ENCODE measurements at regions not wholly inside any gene's neighbourhood (a gene's known extent, or its start where the extent isn't known, plus 50 kb on each side); places are given as distances from the start of the nearest gene placed in this dataset.
"Not testable (repeated sequence)": the region's sequence is repeated elsewhere in the genome, so short reads cannot be mapped to it uniquely, and the experiment has no call there.

DNA sequence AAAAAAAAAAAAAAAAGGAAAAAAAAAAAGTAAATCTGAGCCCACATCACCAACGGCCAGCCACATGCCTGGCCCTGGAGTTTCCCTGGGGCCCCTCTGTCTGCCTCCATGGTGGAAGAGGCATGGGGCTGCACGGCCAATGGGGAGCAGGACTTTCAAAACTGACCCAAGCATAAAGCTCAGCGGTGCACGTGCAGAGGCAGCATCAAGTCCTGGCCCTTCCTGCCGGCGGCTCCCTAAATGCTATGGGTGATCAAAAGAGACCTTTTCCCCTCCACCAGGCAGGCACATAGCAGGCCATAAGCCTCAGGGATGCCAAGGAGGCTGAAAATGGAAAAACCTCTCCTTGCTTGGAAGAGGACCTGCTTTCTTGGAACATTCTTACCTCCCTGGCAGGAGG is 94.3 kb downstream of the OAT start:
- DNase-seq (ENCODE audit: low spot score): no peak

GRCh38 chr10:124323806-124324205 is 94.9 kb downstream of the OAT start:
- no peak for DNase-seq (ENCODE audit: low spot score)

- DNase-seq (ENCODE audit: low spot score): no peak
Observed at GRCh38 chr10:124323111-124323725, 95.5 kb downstream of the OAT start.

GRCh38 chr10:124322191-124322980 is 96.3 kb downstream of the OAT start:
- no peak for DNase-seq (ENCODE audit: low spot score)

- no peak for DNase-seq (ENCODE audit: low spot score)
Observed at GRCh38 chr10:124321433-124322089, 97.2 kb downstream of the OAT start.

DNA sequence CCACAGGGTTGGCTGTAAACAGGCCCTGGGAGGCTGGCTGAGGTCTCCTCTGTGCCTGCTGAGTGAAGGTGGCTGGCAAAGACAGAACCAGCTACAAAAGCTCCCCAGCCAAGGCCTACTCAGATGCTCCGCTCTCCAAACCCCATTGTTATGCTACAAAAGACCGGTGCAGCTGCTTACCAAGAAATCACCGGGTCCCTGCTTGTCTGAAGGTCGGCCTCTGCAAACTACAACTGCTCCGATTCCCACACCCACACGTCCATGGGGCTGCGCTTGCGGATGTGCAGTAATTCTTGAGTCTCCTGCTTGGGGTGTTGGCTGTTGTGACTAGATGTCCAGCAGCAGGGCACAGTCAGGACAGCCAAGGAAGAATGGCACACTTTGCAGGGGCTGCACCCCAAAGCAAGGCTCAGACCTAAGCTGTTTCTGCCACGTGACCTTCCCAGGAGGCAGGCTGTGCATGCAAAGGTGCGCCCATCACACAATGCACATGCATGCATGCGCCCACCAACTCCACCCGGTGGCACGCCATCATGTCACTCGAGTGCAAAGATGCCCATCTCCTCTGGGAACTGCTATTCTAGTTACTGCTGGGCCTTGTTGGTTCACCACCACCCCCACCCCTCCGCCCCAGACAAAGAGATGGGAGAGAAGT is 97.8 kb downstream of the OAT start:
- no peak for DNase-seq (ENCODE audit: low spot score)

DNA sequence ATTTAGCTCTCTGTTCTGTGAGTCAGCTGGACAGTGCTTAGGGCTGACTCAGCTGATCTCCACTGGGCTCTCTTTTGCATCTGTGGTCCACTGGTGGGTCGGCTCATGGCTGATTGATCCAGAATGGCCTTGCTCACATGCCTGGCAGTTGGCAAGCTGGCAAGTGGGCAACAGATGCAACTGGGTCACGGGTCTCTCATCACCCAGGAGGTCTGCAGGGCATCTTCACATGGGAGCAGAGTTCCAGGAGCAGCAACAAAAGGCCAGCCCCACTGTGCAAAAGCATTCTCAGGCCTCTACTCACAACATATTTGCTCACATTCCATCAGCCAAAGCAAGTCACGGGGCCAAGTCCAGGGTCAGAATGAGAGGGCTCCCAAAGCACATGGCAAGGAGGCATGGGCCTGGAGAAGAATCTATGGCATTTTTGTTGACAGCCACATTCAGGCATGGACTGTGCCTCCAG is 98.8 kb downstream of the OAT start:
- DNase-seq (ENCODE audit: low spot score): no peak

DNA sequence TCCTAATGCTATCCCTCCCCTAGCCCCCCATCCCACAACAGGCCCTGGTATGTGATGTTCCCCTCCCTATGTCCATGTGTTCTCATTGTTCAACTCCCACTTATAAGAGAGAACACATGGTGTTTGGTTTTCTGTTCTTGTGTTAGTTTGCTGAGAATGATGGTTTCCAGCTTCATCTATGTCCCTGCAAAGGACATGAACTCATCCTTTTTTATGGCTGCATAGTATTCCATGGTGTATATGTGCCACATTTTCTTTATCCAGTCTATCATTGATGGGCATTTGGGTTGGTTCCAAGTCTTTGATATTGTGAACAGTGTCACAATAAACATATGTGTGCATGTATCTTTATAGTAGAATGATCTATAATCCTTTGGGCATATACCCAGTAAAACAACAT is 99.2 kb downstream of the OAT start:
- DNase-seq (ENCODE audit: low spot score): not testable (repeated sequence)

DNA sequence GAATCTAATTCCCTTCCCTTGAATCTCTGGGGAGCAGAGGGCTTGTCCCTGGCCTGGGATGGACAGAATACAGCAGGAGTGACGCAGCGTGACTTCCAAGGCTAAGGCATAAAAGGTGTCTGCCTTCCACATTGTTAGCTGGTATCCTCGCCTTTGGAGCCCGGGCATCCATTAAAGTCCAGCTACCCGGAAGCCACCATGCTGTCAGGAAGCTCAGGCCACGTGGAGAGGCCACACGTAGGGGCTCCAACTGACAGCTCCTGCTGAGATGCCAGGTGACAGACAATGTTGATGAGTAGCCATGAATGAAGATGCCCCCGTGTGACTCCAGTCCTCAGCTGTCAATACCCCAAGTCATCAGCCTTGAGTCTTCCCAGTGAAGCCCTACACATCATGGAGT is 99.9 kb downstream of the OAT start:
- no peak for DNase-seq (ENCODE audit: low spot score)

DNA sequence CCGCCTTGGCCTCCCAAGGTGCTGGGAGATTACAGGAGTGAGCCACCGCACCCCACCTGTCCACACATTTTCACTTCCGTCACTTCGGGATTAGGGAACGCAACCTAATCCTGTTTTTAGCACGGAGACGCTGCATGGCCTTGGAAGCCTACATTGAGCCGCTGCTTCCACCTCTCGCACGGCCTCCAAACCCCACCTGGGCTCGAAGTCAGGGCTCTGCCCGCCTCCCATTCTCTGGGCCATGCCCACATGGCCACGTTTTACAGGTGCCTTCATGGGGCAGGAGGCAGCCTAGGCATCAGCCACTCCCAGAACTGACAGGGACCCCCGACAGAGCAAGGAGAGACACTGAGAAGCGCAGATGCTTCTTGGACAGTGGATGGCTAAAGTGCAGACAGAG is 100.6 kb downstream of the OAT start:
- no peak for DNase-seq (ENCODE audit: low spot score)

DNA sequence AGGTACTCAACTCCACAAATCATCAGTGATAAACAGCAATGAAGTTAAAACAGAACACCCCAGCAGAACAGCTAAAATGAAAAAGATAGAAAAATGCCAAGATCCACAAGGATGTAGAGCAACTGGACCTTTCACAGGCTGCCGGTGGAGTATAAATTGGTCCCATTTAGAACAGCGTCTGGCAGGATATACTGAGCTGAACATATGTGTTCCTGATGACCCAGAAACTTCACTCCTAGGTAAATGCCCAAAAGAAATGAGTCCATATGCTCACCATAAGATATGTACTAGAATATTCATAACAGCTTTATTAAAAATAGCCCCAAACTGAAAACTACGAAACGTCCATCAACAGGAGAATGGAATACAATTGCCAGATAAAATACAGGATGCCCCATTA is 102.4 kb downstream of the OAT start:
- no peak for DNase-seq (ENCODE audit: low spot score)

- DNase-seq (ENCODE audit: low spot score): no peak
Observed at GRCh38 chr10:124315591-124316270, 103.0 kb downstream of the OAT start.

DNA sequence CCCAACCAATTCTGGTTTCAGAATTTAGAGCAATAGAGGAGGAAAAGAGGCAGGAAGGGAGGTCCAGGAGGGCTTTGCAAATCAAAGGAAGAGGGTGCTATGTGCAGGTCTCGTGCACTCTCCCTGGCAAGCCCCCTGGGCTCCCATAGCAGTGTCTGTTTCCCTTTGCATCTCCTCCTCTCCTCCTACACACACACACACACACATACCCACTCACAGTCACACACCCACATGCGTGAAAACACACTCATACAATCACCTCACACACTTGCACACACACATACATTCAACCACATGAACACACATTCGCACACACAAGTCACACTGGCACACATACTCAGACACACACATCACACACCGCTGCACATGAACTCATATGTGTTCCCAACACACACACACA is 105.3 kb downstream of the OAT start:
- no peak for DNase-seq (ENCODE audit: low spot score)

- DNase-seq (ENCODE audit: low spot score): no peak
Observed at GRCh38 chr10:124308811-124309210, 109.9 kb downstream of the OAT start.

- no peak for DNase-seq (ENCODE audit: low spot score)
Observed at GRCh38 chr10:124308056-124308645, 110.6 kb downstream of the OAT start.

- no peak for DNase-seq (ENCODE audit: low spot score)
Observed at GRCh38 chr10:124307591-124307990, 111.1 kb downstream of the OAT start.

DNA sequence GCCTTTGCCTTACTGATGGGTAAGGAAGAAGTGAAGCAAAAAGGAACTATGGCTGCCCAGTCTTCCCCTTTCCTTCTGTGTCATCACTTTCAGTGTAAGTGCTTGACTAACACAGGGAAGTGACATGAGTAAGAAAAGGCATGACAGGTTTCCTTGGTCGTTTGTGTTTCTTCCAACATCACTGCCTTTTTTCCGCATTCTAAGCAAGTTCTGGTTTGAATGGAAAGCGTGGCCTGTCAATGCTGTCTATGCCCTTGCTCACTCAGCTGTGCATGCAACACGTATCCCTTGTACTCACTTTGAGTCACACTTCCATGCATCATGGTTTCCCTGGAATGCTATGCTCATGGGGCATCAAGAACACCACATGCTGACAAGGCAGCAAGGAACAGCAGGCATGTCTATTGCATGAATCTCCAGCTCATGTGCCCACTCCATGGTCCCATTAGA is 111.8 kb downstream of the OAT start:
- DNase-seq (ENCODE audit: low spot score): no peak

- no peak for DNase-seq (ENCODE audit: low spot score)
Observed at GRCh38 chr10:124306520-124306919, 112.2 kb downstream of the OAT start.

GRCh38 chr10:124305984-124306383 is 112.7 kb downstream of the OAT start:
- DNase-seq (ENCODE audit: low spot score): no peak

- DNase-seq (ENCODE audit: low spot score): no peak
Observed at GRCh38 chr10:124305131-124305530, 113.6 kb downstream of the OAT start.

DNA sequence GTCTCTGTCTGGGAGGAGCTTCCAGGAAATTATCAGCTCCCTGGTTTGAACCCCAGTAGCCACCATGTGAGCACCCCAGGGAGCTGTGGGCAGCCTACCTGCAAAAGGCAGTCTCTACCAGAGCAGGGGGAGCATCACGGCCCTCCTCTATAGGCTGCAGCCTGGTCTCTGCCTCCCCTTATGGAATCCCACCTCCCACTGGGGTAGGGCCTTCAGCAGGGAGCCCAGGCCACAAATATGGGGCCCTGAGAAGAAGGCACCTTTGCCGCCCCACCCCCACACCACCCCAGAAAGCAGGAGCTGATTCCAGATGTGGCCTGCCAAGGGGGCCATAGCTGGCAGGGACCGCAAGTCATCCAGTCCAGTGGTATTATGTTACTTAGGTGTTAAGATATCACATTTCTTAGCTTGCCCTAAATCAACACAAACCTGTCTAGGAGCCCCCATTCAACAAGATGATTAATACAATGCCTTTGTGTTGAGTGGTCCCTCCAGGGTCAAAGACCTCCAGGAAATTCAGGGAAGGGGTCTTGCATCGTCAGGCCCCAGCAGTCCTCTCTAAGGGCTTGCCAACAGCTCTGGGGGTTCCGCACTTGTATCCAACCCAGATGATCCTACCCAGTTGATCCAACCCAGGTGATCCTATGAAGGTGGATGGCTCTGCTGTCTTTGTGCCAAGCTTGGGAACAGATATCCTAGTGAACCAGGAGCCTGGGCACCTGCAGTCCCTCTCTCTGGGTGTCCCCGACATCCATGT is 114.9 kb downstream of the OAT start:
- no peak for DNase-seq (ENCODE audit: low spot score)

Measured in hematopoietic multipotent progenitor cell treated with erythropoietin and hydrocortisone succinate and interleukin-3 and kit ligand, for 15 days (in vitro differentiated cells).